NCI-H82 (cell line): ENCODE measurements at regions not wholly inside any gene's neighbourhood (a gene's known extent, or its start where the extent isn't known, plus 50 kb on each side); places are given as distances from the start of the nearest gene placed in this dataset.

Experiments used
- DNase-seq: peaks from one replicate; lab custom pipeline; 2025; lab: John Stamatoyannopoulos, UW

DNA sequence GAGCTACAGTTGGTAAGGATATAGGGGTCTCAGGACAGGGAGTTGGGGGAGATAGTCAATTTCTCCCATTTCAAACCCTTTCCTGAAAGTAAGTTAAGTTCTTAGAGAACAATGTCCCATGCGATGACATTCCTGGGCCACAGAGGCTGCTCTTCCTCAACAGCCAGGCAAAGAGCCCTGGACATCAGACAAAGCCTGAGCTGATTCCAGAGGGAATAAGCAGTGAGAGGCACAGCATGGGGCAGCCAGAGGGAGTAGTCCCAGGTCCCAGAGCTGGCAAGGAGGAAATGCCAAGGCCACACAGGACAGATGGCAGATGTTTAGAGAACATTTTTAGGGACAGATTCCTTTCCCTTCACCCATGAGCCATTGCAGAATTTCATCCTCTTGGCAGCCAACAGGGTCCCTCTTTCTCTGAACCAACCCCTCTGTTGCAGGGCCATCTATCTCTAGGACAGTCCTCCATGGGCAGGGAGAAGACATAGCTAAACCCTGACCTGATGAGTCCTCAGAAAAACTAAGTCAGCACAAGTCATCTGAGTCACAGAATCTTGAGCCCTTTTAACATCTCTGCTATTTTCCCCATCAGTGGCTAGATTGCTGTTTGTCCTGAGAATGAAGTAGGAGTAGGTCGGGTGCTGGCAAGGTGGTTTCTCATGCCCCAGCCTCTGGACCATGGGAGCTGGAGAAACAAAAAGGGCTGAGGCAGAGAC is 60.3 kb upstream of the CALM2 start:
- DNase-seq: no peak

- DNase-seq: no peak
These were observed 58.8 kb upstream of the CALM2 start for GRCh38 chr2:47235132-47235531.

- no peak for DNase-seq
These were observed 58.1 kb upstream of the CALM2 start for GRCh38 chr2:47234456-47234855.

DNA sequence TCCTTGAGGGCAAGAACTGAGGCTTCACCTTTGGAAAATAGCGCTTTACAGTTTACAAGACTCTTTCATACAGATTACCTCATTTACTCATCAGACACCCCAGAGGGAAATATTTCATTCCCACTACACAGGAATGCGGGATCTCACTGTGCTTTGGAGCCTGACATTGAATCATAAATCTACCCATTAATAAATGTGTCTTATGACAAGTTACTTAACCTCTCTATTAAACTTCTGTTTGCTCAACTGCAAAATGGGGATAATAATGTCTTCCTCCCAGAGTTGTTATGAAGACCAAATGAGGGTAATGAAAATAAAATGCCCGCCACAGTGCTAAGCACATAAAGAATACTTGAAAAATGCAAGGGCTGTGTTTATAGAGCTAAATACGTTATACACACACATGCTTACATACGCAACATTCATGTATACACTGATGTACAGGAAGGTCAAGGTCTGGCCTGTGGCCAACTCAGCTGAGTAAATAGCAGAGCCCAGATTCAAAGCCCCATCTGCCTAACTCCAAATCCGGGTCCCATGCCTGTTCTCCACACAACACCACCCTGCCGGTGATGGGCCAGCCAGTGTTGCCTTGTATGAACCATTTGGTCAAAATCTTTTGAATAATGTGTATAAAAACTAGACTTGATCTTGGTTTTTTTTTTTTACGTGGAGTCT is 56.6 kb upstream of the CALM2 start:
- peak; percentile 70 for DNase-seq

GRCh38 chr2:47230418-47230817 is 54.1 kb upstream of the CALM2 start:
- no peak for DNase-seq

DNA sequence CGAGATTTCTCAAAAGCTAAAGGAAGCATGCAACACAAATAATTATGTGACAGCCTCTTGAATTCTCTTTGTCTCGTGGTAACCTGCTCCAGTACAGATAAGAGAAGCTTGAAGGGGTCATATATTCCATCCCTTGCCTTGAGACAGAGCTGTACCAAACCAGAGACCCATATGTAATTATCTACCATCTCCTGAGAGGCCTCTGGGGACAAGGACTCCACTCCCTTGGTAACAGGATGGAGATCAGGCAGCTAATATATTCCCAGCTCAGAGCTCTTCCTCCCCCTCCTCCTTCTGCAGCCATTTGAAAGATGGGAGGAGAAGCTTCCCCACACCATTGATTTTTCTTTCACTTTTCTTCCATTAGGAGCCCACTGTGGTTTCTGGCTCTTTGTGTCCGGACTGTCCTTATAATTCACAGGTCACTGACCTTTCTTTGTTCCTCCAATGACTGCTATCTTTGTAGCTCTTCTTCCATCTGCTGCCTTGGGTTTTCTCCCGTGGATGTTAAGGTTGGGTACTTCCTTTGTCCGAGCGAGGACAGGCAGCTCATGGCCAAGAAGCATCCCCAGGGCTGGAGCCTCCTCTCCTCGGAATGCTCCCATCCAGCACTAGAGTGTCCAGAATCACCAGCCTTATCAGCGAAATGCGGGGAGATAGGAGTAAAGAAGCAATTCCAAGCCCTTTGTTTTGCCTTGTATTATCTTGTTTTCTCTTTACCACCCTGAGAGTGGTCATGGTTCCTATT is 51.4 kb upstream of the CALM2 start:
- DNase-seq: peak; percentile 86

GRCh38 chr2:47226923-47227220 is 50.6 kb upstream of the CALM2 start:
- DNase-seq: no peak

- peak; percentile 46 for DNase-seq
These were observed 50.0 kb upstream of the CALM2 start for GRCh38 chr2:47226132-47226922.
